B cell (primary cell): ENCODE measurements at regions not wholly inside any gene's neighbourhood (a gene's known extent, or its start where the extent isn't known, plus 50 kb on each side); places are given as distances from the start of the nearest gene placed in this dataset.

Source experiments
- EZH2 ChIP-seq: IDR thresholded peaks from 2 replicates; pipeline ENCODE4 v1.6.1; 2012; ENCODE audit warnings: borderline replicate concordance, low read depth, mild to moderate bottlenecking, moderate library complexity, low read length; ENCODE audit not compliant: insufficient read depth, poor library complexity, severe bottlenecking
- TF ChIP-seq, protein P1 (sequence below): fragments of 200-600 bp; IDR thresholded peaks from one replicate; pipeline ENCODE4 v1.8.0; 2022; ENCODE audit warnings: antibody characterized with exemption, mild to moderate bottlenecking

DNA sequence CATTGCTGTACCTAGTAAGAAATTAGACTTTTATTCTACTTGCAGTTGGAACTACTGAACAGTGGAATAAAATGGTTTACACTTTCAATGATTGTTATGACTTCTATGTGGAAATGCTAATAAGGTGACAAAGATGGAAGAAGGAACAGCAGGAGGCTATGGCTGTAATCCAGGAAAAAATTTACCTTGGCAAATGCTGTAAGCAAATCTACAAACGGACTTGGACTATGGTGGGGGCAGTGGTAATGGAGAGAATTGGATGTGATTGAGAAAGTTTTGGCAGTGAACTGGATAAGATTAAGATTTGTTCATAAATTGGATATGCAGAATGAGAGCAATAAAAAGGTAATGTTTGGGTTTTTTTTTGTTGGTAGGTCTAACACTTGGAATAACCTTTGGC is 111.0 kb upstream of the ERBB4 start:
- TF ChIP-seq, protein P1, sequence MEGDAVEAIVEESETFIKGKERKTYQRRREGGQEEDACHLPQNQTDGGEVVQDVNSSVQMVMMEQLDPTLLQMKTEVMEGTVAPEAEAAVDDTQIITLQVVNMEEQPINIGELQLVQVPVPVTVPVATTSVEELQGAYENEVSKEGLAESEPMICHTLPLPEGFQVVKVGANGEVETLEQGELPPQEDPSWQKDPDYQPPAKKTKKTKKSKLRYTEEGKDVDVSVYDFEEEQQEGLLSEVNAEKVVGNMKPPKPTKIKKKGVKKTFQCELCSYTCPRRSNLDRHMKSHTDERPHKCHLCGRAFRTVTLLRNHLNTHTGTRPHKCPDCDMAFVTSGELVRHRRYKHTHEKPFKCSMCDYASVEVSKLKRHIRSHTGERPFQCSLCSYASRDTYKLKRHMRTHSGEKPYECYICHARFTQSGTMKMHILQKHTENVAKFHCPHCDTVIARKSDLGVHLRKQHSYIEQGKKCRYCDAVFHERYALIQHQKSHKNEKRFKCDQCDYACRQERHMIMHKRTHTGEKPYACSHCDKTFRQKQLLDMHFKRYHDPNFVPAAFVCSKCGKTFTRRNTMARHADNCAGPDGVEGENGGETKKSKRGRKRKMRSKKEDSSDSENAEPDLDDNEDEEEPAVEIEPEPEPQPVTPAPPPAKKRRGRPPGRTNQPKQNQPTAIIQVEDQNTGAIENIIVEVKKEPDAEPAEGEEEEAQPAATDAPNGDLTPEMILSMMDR, result no peak
- no peak for TF ChIP-seq EZH2
